HCT116 (cell line): ENCODE measurements at regions not wholly inside any gene's neighbourhood (a gene's known extent, or its start where the extent isn't known, plus 50 kb on each side); places are given as distances from the start of the nearest gene placed in this dataset.

Experiments
- ATAC-seq: fragments of 200-7000 bp; cut with Tn5 transposase; 2 replicates; pipeline ENCODE4 v1.9.1; 2020; ENCODE audit warnings: mild to moderate bottlenecking, moderate library complexity
- BruUV-seq: library from RNA; stranded (reverse); fragments of 400-500 nt; replicated peaks from 2 replicates; lab custom pipeline; 2021; lab: Mats Ljungman, UMichigan
- CTCF ChIA-PET: fragments of 300-600 bp; sonication (Branson Sonifier 250); formaldehyde crosslinking; loops from one replicate; lab custom pipeline; 2021; ENCODE audit warnings: antibody characterized with exemption; lab: Charles Lee
- POLR2A ChIA-PET: fragments of 300-600, 350-600 bp; sonication (Branson Sonifier 250); formaldehyde crosslinking; loops from one replicate; lab custom pipeline; 2021; ENCODE audit warnings: antibody characterized with exemption; lab: Charles Lee
- RAD21 ChIA-PET, 2 experiments: fragments of 300-600 bp; sonication (Branson Sonifier 250); formaldehyde crosslinking; loops; one replicate each; lab custom pipeline; 2023; ENCODE audit warnings: low total read pairs in 2 of 2; ENCODE audit not compliant: uncharacterized antibody in 2 of 2, unreplicated experiment in 2 of 2, low non-redundant PET in 1 of 2; lab: Charles Lee
- DNase-seq: peaks from one replicate; pipeline ENCODE4 v3.0.0-alpha.2; 2010; ENCODE audit warnings: low read depth, low spot score
- H2AFZ ChIP-seq: fragments of 200-600 bp; shearing (Covaris generic), sonication (generic); 2 replicates; pipeline ENCODE4 v1.6.1; 2017; ENCODE audit warnings: low read depth, mixed run types, mixed read lengths, antibody characterized with exemption, low read length; ENCODE audit not compliant: poor library complexity, severe bottlenecking
- H3K27ac ChIP-seq: 2 replicates; pipeline ENCODE4 v1.5.1; 2012; ENCODE audit warnings: low read depth, low read length
- H3K27me3 ChIP-seq: fragments of 200-600 bp; sonication (generic); 2 replicates; pipeline ENCODE4 v1.6.1; 2016; ENCODE audit warnings: mixed run types, low read length, mixed read lengths; ENCODE audit not compliant: insufficient read depth
- H3K36me3 ChIP-seq, 2 experiments: fragments of 200-500 bp in 1 of 2; fragments of 200-600 bp in 1 of 2; sonication (Bioruptor generic) in 1 of 2; sonication (generic) in 1 of 2; 2 replicates each; pipeline versions ENCODE4 v1.5.1 to v1.6.1; 2014 to 2016; ENCODE audit warnings: low read length in 2 of 2, inconsistent platforms in 1 of 2, mixed read lengths in 1 of 2, mixed run types in 1 of 2; ENCODE audit not compliant: insufficient read depth in 2 of 2, control insufficient read depth in 1 of 2
- H3K4me1 ChIP-seq, 2 experiments: fragments of 200-600 bp in 1 of 2; sonication (generic) in 1 of 2; 2 replicates each; pipeline versions ENCODE4 v1.5.1 to v1.6.1; 2012 to 2017; ENCODE audit warnings: low read length in 2 of 2, inconsistent platforms in 1 of 2, mild to moderate bottlenecking in 1 of 2, mixed read lengths in 1 of 2, mixed run types in 1 of 2, moderate library complexity in 1 of 2; ENCODE audit not compliant: insufficient read depth in 2 of 2, control insufficient read depth in 1 of 2
- H3K4me2 ChIP-seq: fragments of 200-600 bp; sonication (generic); 2 replicates; pipeline ENCODE4 v1.6.1; 2017; ENCODE audit warnings: mixed run types, low read length, mixed read lengths
- H3K4me3 ChIP-seq, 2 experiments: fragments of 200-600 bp in 1 of 2; sonication (generic) in 1 of 2; replicated peaks in 1 of 2; 2 replicates each; pipeline ENCODE4 v1.5.1; 2011 to 2016; ENCODE audit warnings: low read length in 2 of 2, control low read depth in 1 of 2, low read depth in 1 of 2, mild to moderate bottlenecking in 1 of 2, mixed read lengths in 1 of 2, mixed run types in 1 of 2
- H3K79me2 ChIP-seq: fragments of 200-600 bp; sonication (generic); 2 replicates; pipeline ENCODE4 v1.6.1; 2017; ENCODE audit warnings: mild to moderate bottlenecking, mixed run types, low read length, moderate library complexity, mixed read lengths; ENCODE audit not compliant: insufficient read depth
- H3K9ac ChIP-seq: fragments of 200-600 bp; sonication (generic); 2 replicates; pipeline ENCODE4 v1.6.1; 2016; ENCODE audit warnings: low read length, mixed read lengths
- H3K9me2 ChIP-seq: fragments of 200-600 bp; sonication (generic), shearing (Covaris generic); 2 replicates; pipeline ENCODE4 v1.6.1; 2017; ENCODE audit warnings: mixed run types, mild to moderate bottlenecking, moderate library complexity; ENCODE audit not compliant: insufficient read depth
- H3K9me3 ChIP-seq, 2 experiments: fragments of 200-500 bp in 1 of 2; fragments of 200-600 bp in 1 of 2; sonication (Bioruptor generic) in 1 of 2; sonication (generic) in 1 of 2; 2 replicates each; pipeline ENCODE4 v1.6.1; 2014 to 2017; ENCODE audit warnings: low read length in 2 of 2, mixed read lengths in 2 of 2, inconsistent platforms in 1 of 2, low read depth in 1 of 2, mild to moderate bottlenecking in 1 of 2, mixed run types in 1 of 2, moderate library complexity in 1 of 2; ENCODE audit not compliant: control insufficient read depth in 1 of 2, insufficient read depth in 1 of 2
- H4K20me1 ChIP-seq: fragments of 200-600 bp; sonication (generic), shearing (Covaris generic); 2 replicates; pipeline ENCODE4 v1.6.1; 2017; ENCODE audit warnings: mixed run types, mild to moderate bottlenecking, moderate library complexity; ENCODE audit not compliant: insufficient read depth
- ATF3 ChIP-seq: IDR thresholded peaks from 2 replicates; pipeline ENCODE4 v1.6.1; 2012
- CBX3 ChIP-seq: IDR thresholded peaks from 2 replicates; pipeline ENCODE4 v1.6.1; 2012; ENCODE audit warnings: low read depth
- EGR1 ChIP-seq: IDR thresholded peaks from 2 replicates; pipeline ENCODE4 v1.6.1; 2012; ENCODE audit warnings: low read depth
- EZH2 ChIP-seq: fragments of 200-600 bp; sonication (generic); IDR thresholded peaks from 2 replicates; pipeline ENCODE4 v1.6.1; 2017; ENCODE audit warnings: antibody characterized with exemption, mixed run types
- POLR2A ChIP-seq: IDR thresholded peaks from 2 replicates; pipeline ENCODE4 v1.7.0; 2011; ENCODE audit warnings: borderline replicate concordance; ENCODE audit not compliant: insufficient read depth, insufficient read length; ENCODE audit errors: extremely low read depth
- POLR2AphosphoS5 ChIP-seq: IDR thresholded peaks from 2 replicates; pipeline ENCODE4 v1.6.1; 2011; ENCODE audit warnings: mild to moderate bottlenecking, low read depth, low read length, moderate library complexity
- SRF ChIP-seq: IDR thresholded peaks from 2 replicates; pipeline ENCODE4 v1.6.1; 2012; ENCODE audit warnings: low read depth
- TCF7L2 ChIP-seq: IDR thresholded peaks from 2 replicates; pipeline ENCODE4 v1.7.0; 2011; ENCODE audit warnings: borderline replicate concordance, inconsistent platforms; ENCODE audit not compliant: insufficient read depth, insufficient read length; ENCODE audit errors: extremely low read depth
- YY1 ChIP-seq: IDR thresholded peaks from 2 replicates; pipeline ENCODE4 v1.6.1; 2011; ENCODE audit warnings: low read length, low read depth, moderate library complexity, mild to moderate bottlenecking; ENCODE audit not compliant: insufficient replicate concordance; ENCODE audit errors: extremely low read depth
- ZNF274 ChIP-seq: fragments of 200-500 bp; sonication (Bioruptor generic); IDR thresholded peaks from 2 replicates; pipeline ENCODE4 v1.6.1; 2014; ENCODE audit warnings: mild to moderate bottlenecking, low read depth, low read length, inconsistent platforms
- intact Hi-C: fragments of 100-400 bp; cut with micrococcal nuclease; formaldehyde crosslinking; loops from 2 replicates; pipeline ENCODE4 v1.10.0; 2022

- H3K27ac ChIP-seq = no peak overlapping the region
- POLR2A ChIA-PET = no interaction called here
- no peak for ATAC-seq
- TF ChIP-seq YY1 = no peak
- no peaks in the 10 kb centered on the region for H3K9me2 ChIP-seq
- no peak overlapping the region for H3K9ac ChIP-seq
- no peak for DNase-seq
- H3K27me3 ChIP-seq = no peaks in the 10 kb centered on the region
- intact Hi-C loops = no loop called here
- no peaks in the 10 kb centered on the region for H3K79me2 ChIP-seq
- no peaks in the 10 kb centered on the region for H4K20me1 ChIP-seq
- CTCF ChIA-PET = no interaction called here
- H3K4me2 ChIP-seq = no peak overlapping the region
- RAD21 ChIA-PET = no interaction called here
- no TSS peak for BruUV-seq
- no peak overlapping the region for H2AFZ ChIP-seq
- no peak overlapping the region for H3K4me3 ChIP-seq
- no peaks in the 10 kb centered on the region for H3K36me3 ChIP-seq
- no peaks in the 10 kb centered on the region for H3K9me3 ChIP-seq
- H3K4me1 ChIP-seq = no peaks in the 10 kb centered on the region
Observed at GRCh38 chr2:19600982-19601381, 242.6 kb upstream of the OSR1 start.

GRCh38 chr2:19600506-19600905 is 242.1 kb upstream of the OSR1 start:
- BruUV-seq = no TSS peak
- DNase-seq (no peak), ATAC-seq (no peak)
- Histone ChIP-seq H3K4me1 (no peaks in the 10 kb centered on the region), H3K9ac (no peak overlapping the region), H3K4me3 (no peak overlapping the region), H3K27ac (no peak overlapping the region), H4K20me1 (no peaks in the 10 kb centered on the region), H3K27me3 (no peaks in the 10 kb centered on the region), H2AFZ (no peak overlapping the region), H3K9me2 (no peaks in the 10 kb centered on the region), H3K9me3 (no peaks in the 10 kb centered on the region), H3K79me2 (no peaks in the 10 kb centered on the region), H3K36me3 (no peaks in the 10 kb centered on the region)
- intact Hi-C loops = no loop called here
- CTCF ChIA-PET = no interaction called here
- RAD21 ChIA-PET = no interaction called here
- POLR2A ChIA-PET = no interaction called here
- no peak for TF ChIP-seq EZH2
- no peak for TF ChIP-seq ZNF274
- no peak for TF ChIP-seq CBX3
- no peak for TF ChIP-seq ATF3
- TF ChIP-seq POLR2A = no peak
- no peak for TF ChIP-seq TCF7L2
- no peak for TF ChIP-seq SRF
- no peak for TF ChIP-seq POLR2AphosphoS5
- TF ChIP-seq EGR1 = no peak
- TF ChIP-seq, all 23 proteins: peak for 0
- H3K4me2 ChIP-seq = no peak overlapping the region
